Left lung (tissue), 4 donors: ENCODE measurements at regions not wholly inside any gene's neighbourhood (a gene's known extent, or its start where the extent isn't known, plus 50 kb on each side); places are given as distances from the start of the nearest gene placed in this dataset.

ENCODE experiments used
- ATAC-seq: fragments of 200-7000 bp; cut with Tn5 transposase; one replicate; pipeline ENCODE4 v1.9.1; 2020; ENCODE audit warnings: moderate library complexity
- DNase-seq, 4 donors: peaks; one replicate each; pipeline ENCODE4 v3.0.0-alpha.2; 2013 to 2020
- H3K27ac ChIP-seq, 2 donors: fragments of 200-600 bp; sonication (generic) in 1 of 2; one replicate each; pipeline versions ENCODE4 v1.5.0 to v1.8.0; 2020 to 2021
- H3K27me3 ChIP-seq, 2 donors: fragments of 200-600 bp; sonication (generic) in 1 of 2; one replicate each; pipeline versions ENCODE4 v1.5.0 to v1.8.0; 2020 to 2021
- H3K36me3 ChIP-seq, 2 donors: fragments of 200-600 bp; sonication (generic) in 1 of 2; one replicate each; pipeline versions ENCODE4 v1.5.0 to v1.8.0; 2020 to 2021
- H3K4me1 ChIP-seq, 2 donors: fragments of 200-600 bp; one replicate each; pipeline ENCODE4 v1.8.0; 2021
- H3K4me3 ChIP-seq, 2 donors: fragments of 200-600 bp; sonication (generic) in 1 of 2; one replicate each; pipeline versions ENCODE4 v1.5.0 to v1.8.0; 2020 to 2021; ENCODE audit warnings: mild to moderate bottlenecking in 1 of 2
- H3K9me3 ChIP-seq, 2 donors: fragments of 200-600 bp; sonication (generic) in 1 of 2; one replicate each; pipeline versions ENCODE4 v1.5.0 to v1.8.0; 2020 to 2021
- intact Hi-C, 2 donors: fragments of 100-400 bp; cut with DNase I; formaldehyde crosslinking; loops; one replicate each; pipeline versions ENCODE4 v1.11.2 to v1.14.2; 2022
- TF ChIP-seq, protein P1 (sequence below), 2 donors: fragments of 200-600 bp; sonication (generic) in 1 of 2; IDR thresholded peaks; one replicate each; pipeline versions ENCODE4 v1.5.0 to v1.8.0; 2021; ENCODE audit warnings: antibody characterized with exemption in 2 of 2
- donor health status: DM: no; HTN: yes; CAD: no.
- donor health status: DM: no; HTN: no; CAD: no.

- H3K4me1 ChIP-seq: no peaks in the 10 kb centered on the region
- ATAC-seq (no peak), DNase-seq (no peak)
- H3K9me3 ChIP-seq: no peaks in the 10 kb centered on the region
- H3K27ac ChIP-seq: no peak overlapping the region
- no peaks in the 10 kb centered on the region for H3K27me3 ChIP-seq
- intact Hi-C loops: no loop called here
- no peak overlapping the region for H3K4me3 ChIP-seq
- TF ChIP-seq, protein P1, sequence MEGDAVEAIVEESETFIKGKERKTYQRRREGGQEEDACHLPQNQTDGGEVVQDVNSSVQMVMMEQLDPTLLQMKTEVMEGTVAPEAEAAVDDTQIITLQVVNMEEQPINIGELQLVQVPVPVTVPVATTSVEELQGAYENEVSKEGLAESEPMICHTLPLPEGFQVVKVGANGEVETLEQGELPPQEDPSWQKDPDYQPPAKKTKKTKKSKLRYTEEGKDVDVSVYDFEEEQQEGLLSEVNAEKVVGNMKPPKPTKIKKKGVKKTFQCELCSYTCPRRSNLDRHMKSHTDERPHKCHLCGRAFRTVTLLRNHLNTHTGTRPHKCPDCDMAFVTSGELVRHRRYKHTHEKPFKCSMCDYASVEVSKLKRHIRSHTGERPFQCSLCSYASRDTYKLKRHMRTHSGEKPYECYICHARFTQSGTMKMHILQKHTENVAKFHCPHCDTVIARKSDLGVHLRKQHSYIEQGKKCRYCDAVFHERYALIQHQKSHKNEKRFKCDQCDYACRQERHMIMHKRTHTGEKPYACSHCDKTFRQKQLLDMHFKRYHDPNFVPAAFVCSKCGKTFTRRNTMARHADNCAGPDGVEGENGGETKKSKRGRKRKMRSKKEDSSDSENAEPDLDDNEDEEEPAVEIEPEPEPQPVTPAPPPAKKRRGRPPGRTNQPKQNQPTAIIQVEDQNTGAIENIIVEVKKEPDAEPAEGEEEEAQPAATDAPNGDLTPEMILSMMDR (IDR thresholded peaks at IDR 0.05): no peak
- no peaks in the 10 kb centered on the region for H3K36me3 ChIP-seq
Measured at GRCh38 chr14:83260751-83261150, 1727.1 kb upstream of the SEL1L start.

- no peaks in the 10 kb centered on the region for H3K27me3 ChIP-seq
- no peaks in the 10 kb centered on the region for H3K9me3 ChIP-seq
- H3K27ac ChIP-seq: no peak overlapping the region
- DNase-seq (no peak), ATAC-seq (no peak)
- TF ChIP-seq, protein P1 (IDR thresholded peaks at IDR 0.05): no peak
- H3K4me3 ChIP-seq: no peak overlapping the region
- H3K36me3 ChIP-seq: no peaks in the 10 kb centered on the region
- H3K4me1 ChIP-seq: no peaks in the 10 kb centered on the region
- intact Hi-C loops: no loop called here
Measured at GRCh38 chr14:83269583-83269982, 1735.9 kb upstream of the SEL1L start.

DNA sequence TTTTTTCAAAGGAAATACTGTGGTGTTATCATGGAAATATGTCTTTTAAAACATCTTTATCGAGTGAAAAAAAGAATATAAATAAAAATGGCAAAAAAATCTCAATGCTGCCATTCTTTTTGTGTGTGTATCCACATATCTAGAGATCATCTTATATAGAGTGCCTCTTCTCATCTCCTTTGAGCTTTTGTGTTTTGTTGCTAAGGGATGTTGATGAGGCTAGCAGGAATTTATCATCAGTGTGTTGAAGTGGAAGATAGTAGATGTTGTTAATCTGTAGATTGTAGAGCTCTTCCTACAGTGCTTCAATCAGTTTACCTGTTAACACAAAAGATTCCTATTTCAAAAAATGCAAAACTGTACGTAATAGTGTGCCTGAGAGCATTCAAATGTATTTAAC lies 1738.0 kb upstream of the SEL1L start:
- TF ChIP-seq, protein P1 (IDR thresholded peaks at IDR 0.05): no peak
- no peaks in the 10 kb centered on the region for H3K9me3 ChIP-seq
- H3K27ac ChIP-seq: no peak overlapping the region
- no peaks in the 10 kb centered on the region for H3K36me3 ChIP-seq
- no peak overlapping the region for H3K4me3 ChIP-seq
- intact Hi-C loops: no loop called here
- ATAC-seq: no peak
- DNase-seq: no peak
- H3K4me1 ChIP-seq: no peaks in the 10 kb centered on the region
- no peaks in the 10 kb centered on the region for H3K27me3 ChIP-seq

- Histone ChIP-seq H3K4me1 (no peaks in the 10 kb centered on the region), H3K9me3 (no peaks in the 10 kb centered on the region), H3K27ac (no peak overlapping the region), H3K36me3 (no peaks in the 10 kb centered on the region), H3K4me3 (no peak overlapping the region), H3K27me3 (no peaks in the 10 kb centered on the region)
- ATAC-seq (no peak), DNase-seq (peak in 1 of 4 donors; percentile 53)
- TF ChIP-seq, protein P1 (IDR thresholded peaks at IDR 0.05): no peak
- intact Hi-C loops: no loop called here
Measured at GRCh38 chr14:83280719-83281118, 1747.1 kb upstream of the SEL1L start.

DNA sequence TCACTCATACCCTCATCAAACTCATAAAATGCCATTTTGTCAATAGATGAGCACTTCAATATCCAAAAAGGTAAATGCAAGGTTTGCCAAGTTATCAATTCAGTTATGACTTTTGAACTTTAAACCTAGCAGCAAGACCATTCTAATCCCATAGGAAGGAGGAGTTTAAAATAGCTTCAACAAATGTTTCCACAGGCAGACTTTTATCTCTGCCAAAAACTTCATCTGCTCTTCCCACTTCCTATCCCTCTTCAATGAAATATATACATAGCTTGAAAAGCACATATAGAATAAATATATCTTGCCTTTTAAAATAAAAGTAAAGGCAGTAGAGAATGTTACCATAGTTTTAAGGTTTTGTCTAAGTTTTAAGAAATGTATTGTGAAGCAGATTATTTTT lies 1749.1 kb upstream of the SEL1L start:
- H3K4me3 ChIP-seq: no peak overlapping the region
- H3K4me1 ChIP-seq: no peaks in the 10 kb centered on the region
- H3K9me3 ChIP-seq: no peaks in the 10 kb centered on the region
- no peak for ATAC-seq
- TF ChIP-seq, protein P1 (IDR thresholded peaks at IDR 0.05): no peak
- no peaks in the 10 kb centered on the region for H3K36me3 ChIP-seq
- no peak overlapping the region for H3K27ac ChIP-seq
- no peaks in the 10 kb centered on the region for H3K27me3 ChIP-seq
- DNase-seq: no peak
- intact Hi-C loops: no loop called here
